K562 (cell line): ENCODE measurements at regions not wholly inside any gene's neighbourhood (a gene's known extent, or its start where the extent isn't known, plus 50 kb on each side); places are given as distances from the start of the nearest gene placed in this dataset.

Experiments
- ATAC-seq: fragments of 200-7000 bp; cut with Tn5 transposase; 3 replicates; pipeline ENCODE4 v1.9.1; 2020; ENCODE audit warnings: moderate library complexity
- BruUV-seq: library from RNA; stranded (reverse); fragments of 400-500 nt; replicated peaks from 2 replicates; lab custom pipeline; 2021; lab: Mats Ljungman, UMichigan
- CTCF ChIA-PET: fragments of 300-600 bp; formaldehyde crosslinking; extraction: SDS; loops from one replicate; lab custom pipeline; 2021; ENCODE audit warnings: low intra/inter-chr PET ratio; lab: Yijun Ruan, JAX
- POLR2A ChIA-PET: fragments of 300-600, 350-650 bp; sonication (Branson Sonifier 250); formaldehyde crosslinking; extraction: SDS; loops from one replicate; lab custom pipeline; 2021; ENCODE audit warnings: antibody characterized with exemption, inconsistent platforms; lab: Yijun Ruan, JAX
- DNase-seq, 4 experiments: peaks; one replicate each; pipeline versions ENCODE4 v3.0.0 to v3.0.0-alpha.2; 2011 to 2018; ENCODE audit warnings: low spot score in 3 of 4, mixed read lengths in 3 of 4; ENCODE audit errors: extremely low read depth in 1 of 4
- FAIRE-seq: peaks from 2 replicates; lab custom pipeline; 2011; peaks lifted over from hg19 to GRCh38; lab: Jason Lieb, UNC
- H2AFZ ChIP-seq: 2 replicates; pipeline ENCODE4 v1.6.0; 2011; ENCODE audit warnings: low read depth, low read length, control low read depth, inconsistent platforms
- H3K27ac ChIP-seq: fragments of 200-600 bp; 3 replicates; pipeline ENCODE4 v1.8.0; 2011; ENCODE audit warnings: low read depth, mild to moderate bottlenecking, control low read depth, inconsistent platforms, low read length, moderate library complexity, mixed read lengths; ENCODE audit errors: extremely low read depth
- H3K27me3 ChIP-seq, 2 experiments: fragments of 300-600 bp in 1 of 2; 2 replicates in 1 of 2; 3 replicates in 1 of 2; pipeline versions ENCODE4 v1.6.0 to v1.8.0; 2011; ENCODE audit warnings: inconsistent platforms in 2 of 2, low read length in 2 of 2, mild to moderate bottlenecking in 1 of 2, mixed read lengths in 1 of 2, moderate library complexity in 1 of 2; ENCODE audit not compliant: control insufficient read depth in 2 of 2, insufficient read depth in 2 of 2
- H3K36me3 ChIP-seq: fragments of 300-600 bp; 3 replicates; pipeline ENCODE4 v1.8.0; 2011; ENCODE audit warnings: mild to moderate bottlenecking, low read length, inconsistent platforms; ENCODE audit not compliant: control insufficient read depth, insufficient read depth
- H3K4me1 ChIP-seq, 2 experiments: fragments of 200-600 bp in 1 of 2; replicated peaks in 1 of 2; 2 replicates in 1 of 2; 3 replicates in 1 of 2; pipeline versions ENCODE4 v1.5.1 to v1.8.0; 2011; ENCODE audit warnings: inconsistent platforms in 2 of 2, low read length in 2 of 2, mild to moderate bottlenecking in 1 of 2, mixed read lengths in 1 of 2, moderate library complexity in 1 of 2; ENCODE audit not compliant: control insufficient read depth in 2 of 2, insufficient read depth in 2 of 2
- H3K4me2 ChIP-seq: 2 replicates; pipeline ENCODE4 v1.6.1; 2011; ENCODE audit warnings: low read length, control low read depth, inconsistent platforms, mixed read lengths; ENCODE audit not compliant: insufficient read depth
- H3K4me3 ChIP-seq: fragments of 200-600 bp; sonication (generic), shearing (Covaris generic); 2 replicates; pipeline ENCODE4 v1.5.1; 2016; ENCODE audit warnings: control low read depth, inconsistent platforms
- H3K79me2 ChIP-seq: fragments of 200-600 bp; 3 replicates; pipeline ENCODE4 v1.8.0; 2011; ENCODE audit warnings: low read length, inconsistent platforms; ENCODE audit not compliant: control insufficient read depth, insufficient read depth
- H3K9ac ChIP-seq, 2 experiments: 2 replicates each; pipeline versions ENCODE4 v1.6.0 to v1.6.1; 2011; ENCODE audit warnings: low read depth in 2 of 2, low read length in 2 of 2, control low read depth in 1 of 2, inconsistent platforms in 1 of 2, mild to moderate bottlenecking in 1 of 2, mixed read lengths in 1 of 2; ENCODE audit not compliant: insufficient read depth in 1 of 2
- H3K9me1 ChIP-seq: one replicate; pipeline ENCODE4 v1.6.0; 2011; ENCODE audit warnings: inconsistent platforms, mild to moderate bottlenecking, low read length, moderate library complexity; ENCODE audit not compliant: control insufficient read depth, insufficient read depth
- H3K9me3 ChIP-seq: replicated peaks from 2 replicates; pipeline ENCODE4 v1.5.1; 2011; ENCODE audit warnings: low read depth, low read length, inconsistent platforms; ENCODE audit not compliant: control insufficient read depth, insufficient read depth
- H4K20me1 ChIP-seq: replicated peaks from 2 replicates; pipeline ENCODE4 v1.6.1; 2011; ENCODE audit warnings: low read length, inconsistent platforms, mixed read lengths; ENCODE audit not compliant: control insufficient read depth, insufficient read depth
- CBFA2T3 ChIP-seq: fragments of 450-650 bp; IDR thresholded peaks from 2 replicates; pipeline ENCODE4 v1.6.1; 2017
- CBFB ChIP-seq: sonication (generic); formaldehyde crosslinking; IDR thresholded peaks from 2 replicates; pipeline ENCODE4 v1.4.0; 2020; ENCODE audit warnings: mild to moderate bottlenecking, missing genetic modification reagents
- CEBPB ChIP-seq: fragments of 450-650 bp; IDR thresholded peaks from 2 replicates; pipeline ENCODE4 v1.6.1; 2016; ENCODE audit warnings: missing genetic modification characterization, missing compliant biosample characterization
- CREM ChIP-seq: IDR thresholded peaks from 2 replicates; pipeline ENCODE4 v1.6.1; 2014; ENCODE audit warnings: antibody characterized with exemption, low read depth
- ELK3 ChIP-seq: fragments of 450-650 bp; formaldehyde crosslinking; IDR thresholded peaks from 2 replicates; pipeline ENCODE4 v1.4.0; 2020; ENCODE audit warnings: mild to moderate bottlenecking
- GTF2A2 ChIP-seq: IDR thresholded peaks from 2 replicates; pipeline ENCODE4 v1.6.1; 2016; ENCODE audit warnings: mild to moderate bottlenecking, missing genetic modification characterization, missing compliant biosample characterization
- HOXB6 ChIP-seq: fragments of 250-450 bp; sonication (Bioruptor Pico); IDR thresholded peaks from 2 replicates; pipeline ENCODE4 v1.5.1; 2022; ENCODE audit warnings: mild to moderate bottlenecking, borderline replicate concordance
- MAX ChIP-seq: sonication (generic); formaldehyde crosslinking; IDR thresholded peaks from 2 replicates; pipeline ENCODE4 v1.9.0; 2022; ENCODE audit warnings: mild to moderate bottlenecking, missing genetic modification reagents
- MEIS2 ChIP-seq: fragments of 450-650 bp; IDR thresholded peaks from 2 replicates; pipeline ENCODE4 v1.6.1; 2014; ENCODE audit warnings: mild to moderate bottlenecking; ENCODE audit not compliant: partially characterized antibody
- MLLT1 ChIP-seq, 2 experiments: fragments of 450-650 bp; IDR thresholded peaks; 2 replicates each; pipeline ENCODE4 v1.6.1; 2016
- RBM22 ChIP-seq: fragments of 200-400 bp; formaldehyde crosslinking; IDR thresholded peaks from 2 replicates; pipeline ENCODE4 v1.6.1; 2018; ENCODE audit warnings: low read length, low read depth; ENCODE audit not compliant: poor library complexity, severe bottlenecking
- SMARCB1 ChIP-seq: IDR thresholded peaks from 2 replicates; pipeline ENCODE4 v1.6.1; 2011; ENCODE audit warnings: improper control_type of control experiment, low read depth; ENCODE audit not compliant: insufficient read length
- SP1 ChIP-seq: sonication (generic); formaldehyde crosslinking; IDR thresholded peaks from 2 replicates; pipeline ENCODE4 v1.8.1; 2022; ENCODE audit warnings: mild to moderate bottlenecking, missing genetic modification reagents
- STAT5A ChIP-seq: IDR thresholded peaks from 2 replicates; pipeline ENCODE4 v1.6.1; 2012; ENCODE audit warnings: low read length, inconsistent platforms, borderline replicate concordance
- TCF7L2 ChIP-seq: fragments of 150-350 bp; IDR thresholded peaks from 2 replicates; pipeline ENCODE4 v1.6.1; 2016; ENCODE audit warnings: low read depth, mild to moderate bottlenecking, low read length, moderate library complexity
- ZNF717 ChIP-seq: fragments of 250-450 bp; sonication (Bioruptor Pico); IDR thresholded peaks from 2 replicates; pipeline ENCODE4 v1.5.0; 2021
- ZNF740 ChIP-seq, 3 experiments: fragments of 200-800 bp in 1 of 3; sonication (Bioruptor generic) in 1 of 3; sonication (generic) in 1 of 3; formaldehyde crosslinking in 1 of 3; IDR thresholded peaks; 2 replicates each; pipeline versions ENCODE4 v1.6.1 to v1.8.0; 2016 to 2022; ENCODE audit warnings: mild to moderate bottlenecking in 2 of 3, missing compliant biosample characterization in 2 of 3, missing genetic modification characterization in 2 of 3, missing genetic modification reagents in 1 of 3
- WGBS: fragments of 100-300 bp; shearing (Covaris generic); methylation state at CpG from one replicate; pipeline ENCODE4 v1.1.6; 2016; ENCODE audit warnings: low coverage, mixed read lengths; ENCODE audit not compliant: insufficient coverage; ENCODE audit errors: missing lambda C conversion rate; 5-methylcytosine and 5-hydroxymethylcytosine counted together
- in situ Hi-C: fragments of 300-500 bp; cut with MboI; formaldehyde crosslinking; loops from 4 replicates; pipeline ENCODE4 v1.15.0; 2018; ENCODE audit warnings: inconsistent platforms, mixed read lengths
- intact Hi-C: fragments of 100-400 bp; cut with micrococcal nuclease; formaldehyde crosslinking; loops from 2 replicates; pipeline ENCODE4 v1.14.2; 2022

- no peak overlapping the region for H2AFZ ChIP-seq
- no peak for TF ChIP-seq CBFA2T3
- TF ChIP-seq ELK3 (CRISPR knock-in tag), result no peak
- TF ChIP-seq STAT5A, result no peak
- TF ChIP-seq SP1, result no peak
- no peak for TF ChIP-seq RBM22
- no peak for TF ChIP-seq GTF2A2 (tag)
- no peak for TF ChIP-seq MLLT1 (IDR thresholded peaks at IDR 0.05)
- TF ChIP-seq ZNF717 (CRISPR knock-in tag), result no peak
- TF ChIP-seq HOXB6, result no peak
- no peak for TF ChIP-seq TCF7L2
- no peak for TF ChIP-seq CBFB (CRISPR knock-in tag)
- no peak for TF ChIP-seq MEIS2
- no peak for TF ChIP-seq ZNF740 (CRISPR knock-in tag; IDR thresholded peaks at IDR 0.05)
- TF ChIP-seq ZNF740 (tag; IDR thresholded peaks at IDR 0.05), result no peak
- no peak for TF ChIP-seq MAX (CRISPR knock-in tag)
- TF ChIP-seq SMARCB1, result no peak
- no peak for TF ChIP-seq CREM
- no peak for TF ChIP-seq CEBPB (tag)
- TF ChIP-seq, all 486 proteins: peak for 0
- H3K27ac ChIP-seq, result no peak overlapping the region
- no TSS peak for BruUV-seq
- H3K4me1 ChIP-seq, result no peaks in the 10 kb centered on the region
- POLR2A ChIA-PET, result interaction anchor here (0.6 kb wide), 1 partner anchor 1685 kb away, joined by 3 read pairs; no protein-coding TSS in a partner anchor
- no peaks in the 10 kb centered on the region for H3K79me2 ChIP-seq
- CTCF ChIA-PET, result no interaction called here
- no peaks in the 10 kb centered on the region for H3K36me3 ChIP-seq
- H4K20me1 ChIP-seq, result no peaks in the 10 kb centered on the region
- DNase-seq (no peak), FAIRE-seq (no peak), ATAC-seq (no peak)
- H3K4me3 ChIP-seq, result no peak overlapping the region
- intact Hi-C loops, result no loop called here
- no peaks in the 10 kb centered on the region for H3K9me1 ChIP-seq
- no peaks in the 10 kb centered on the region for H3K9me3 ChIP-seq
- 0% methylated on average over 2 of the region's 2 CpGs for WGBS
- in situ Hi-C loops, result no loop called here
- no peak overlapping the region for H3K9ac ChIP-seq
- no peaks in the 10 kb centered on the region for H3K27me3 ChIP-seq
- no peak overlapping the region for H3K4me2 ChIP-seq
These were observed 217.8 kb downstream of the KITLG start for GRCh38 chr12:88362439-88362838.
